Glomerular visceral epithelial cell (primary cell): ENCODE measurements at regions not wholly inside any gene's neighbourhood (a gene's known extent, or its start where the extent isn't known, plus 50 kb on each side); places are given as distances from the start of the nearest gene placed in this dataset.
"Not testable (repeated sequence)": the region's sequence is repeated elsewhere in the genome, so short reads cannot be mapped to it uniquely, and the experiment has no call there.

Source experiments
- DNase-seq: peaks from one replicate; pipeline ENCODE4 v3.0.0-alpha.2; 2016; ENCODE audit errors: extremely low spot score

GRCh38 chr13:101003566-101003965 lies 329.0 kb upstream of the TMTC4 start:
- no peak for DNase-seq

- no peak for DNase-seq
Observed at GRCh38 chr13:100989392-100989791, 314.8 kb upstream of the TMTC4 start.

- no peak for DNase-seq
Observed at GRCh38 chr13:100988921-100989320, 314.3 kb upstream of the TMTC4 start.

GRCh38 chr13:100987948-100988347 lies 313.4 kb upstream of the TMTC4 start:
- no peak for DNase-seq

GRCh38 chr13:100986571-100986970 lies 312.0 kb upstream of the TMTC4 start:
- no peak for DNase-seq

- peak; percentile 55 for DNase-seq
Observed at GRCh38 chr13:100984085-100984705, 309.6 kb upstream of the TMTC4 start.

- DNase-seq, result no peak
Observed at GRCh38 chr13:100983111-100983510, 308.5 kb upstream of the TMTC4 start.

GRCh38 chr13:100980171-100980570 lies 305.6 kb upstream of the TMTC4 start:
- no peak for DNase-seq

GRCh38 chr13:100977841-100978240 lies 303.2 kb upstream of the TMTC4 start:
- no peak for DNase-seq

GRCh38 chr13:100976993-100977392 lies 302.4 kb upstream of the TMTC4 start:
- DNase-seq, result peak; percentile 18

GRCh38 chr13:100975666-100976065 lies 301.1 kb upstream of the TMTC4 start:
- DNase-seq, result not testable (repeated sequence)

- no peak for DNase-seq
Observed at GRCh38 chr13:100962585-100962984, 288.0 kb upstream of the TMTC4 start.

GRCh38 chr13:100961186-100961585 lies 286.6 kb upstream of the TMTC4 start:
- no peak for DNase-seq

- no peak for DNase-seq
Observed at GRCh38 chr13:100958831-100959230, 284.2 kb upstream of the TMTC4 start.

- no peak for DNase-seq
Observed at GRCh38 chr13:100957741-100958140, 283.1 kb upstream of the TMTC4 start.

GRCh38 chr13:100954430-100955305 lies 280.1 kb upstream of the TMTC4 start:
- no peak for DNase-seq

- DNase-seq, result no peak
Observed at GRCh38 chr13:100951016-100951415, 276.4 kb upstream of the TMTC4 start.

GRCh38 chr13:100948937-100949336 lies 274.3 kb upstream of the TMTC4 start:
- DNase-seq, result not testable (repeated sequence)

- DNase-seq, result no peak
Observed at GRCh38 chr13:100946588-100946987, 272.0 kb upstream of the TMTC4 start.

- no peak for DNase-seq
Observed at GRCh38 chr13:100944791-100945345, 270.3 kb upstream of the TMTC4 start.

GRCh38 chr13:100942742-100943141 lies 268.1 kb upstream of the TMTC4 start:
- DNase-seq, result no peak

GRCh38 chr13:100941377-100942368 lies 267.1 kb upstream of the TMTC4 start:
- DNase-seq, result no peak
